ENCODE measurements at regions not wholly inside any gene's neighbourhood (a gene's known extent, or its start where the extent isn't known, plus 50 kb on each side); places are given as distances from the start of the nearest gene placed in this dataset.
"Not testable (repeated sequence)": the region's sequence is repeated elsewhere in the genome, so short reads cannot be mapped to it uniquely, and the experiment has no call there.

GRCh38 chr4:133544097-133544496 is 395.0 kb downstream of the PCDH10 start:
- no peak for TF ChIP-seq CTCF (IDR thresholded peaks at IDR 0.05; ENCODE audit: low read depth, low read length, missing control alignments)
- H3K4me3 ChIP-seq (ENCODE audit: low read depth, low read length) = no peak overlapping the region
- DNase-seq (ENCODE audit: low read depth) = no peak

GRCh38 chr4:133537780-133538281 is 388.7 kb downstream of the PCDH10 start:
- TF ChIP-seq CTCF (IDR thresholded peaks at IDR 0.05; ENCODE audit: low read depth, low read length, missing control alignments) = no peak
- H3K4me3 ChIP-seq (ENCODE audit: low read depth, low read length) = no peak overlapping the region
- no peak for DNase-seq (ENCODE audit: low read depth)

DNA sequence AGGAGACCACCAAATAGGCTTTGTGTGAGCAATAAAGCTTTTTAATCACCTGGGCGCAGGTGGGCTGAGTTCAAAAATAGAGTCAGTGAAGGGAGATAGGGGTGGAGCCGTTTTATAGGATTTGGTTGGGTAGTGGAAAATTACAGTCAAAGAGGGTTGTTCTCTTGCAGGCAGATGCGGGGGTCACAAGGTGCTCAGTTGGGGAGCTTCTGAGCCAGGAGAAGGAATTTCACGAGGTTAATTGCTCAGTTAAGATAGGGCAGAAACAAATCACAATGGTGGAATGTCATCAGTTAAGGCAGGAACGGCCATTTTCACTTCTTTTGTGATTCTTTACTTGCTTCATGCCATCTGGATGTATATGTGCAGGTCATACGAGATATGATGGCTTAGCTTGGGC is 385.1 kb downstream of the PCDH10 start:
- H3K4me3 ChIP-seq (ENCODE audit: low read depth, low read length); DNase-seq (ENCODE audit: low read depth): not testable (repeated sequence)

DNA sequence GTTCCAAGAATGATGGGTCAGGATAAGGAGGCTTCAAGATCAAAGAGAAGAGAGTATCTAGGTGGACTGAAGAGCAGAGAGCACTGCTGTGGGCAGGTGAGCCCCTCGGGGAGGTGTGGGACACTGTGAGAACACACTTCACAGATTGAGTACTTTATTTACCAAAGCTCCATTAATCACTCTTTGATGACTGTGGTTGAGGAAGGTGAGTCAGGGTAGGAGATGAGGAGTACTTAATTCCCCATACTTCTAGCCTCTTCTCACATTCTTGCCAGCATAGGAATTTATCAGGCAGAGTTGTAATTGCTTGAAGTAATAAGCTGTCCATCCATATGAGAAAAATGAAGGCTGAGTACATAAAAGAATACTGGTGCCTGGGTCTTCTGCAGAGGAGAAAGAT is 375.3 kb downstream of the PCDH10 start:
- no peak overlapping the region for H3K4me3 ChIP-seq (ENCODE audit: low read depth, low read length)
- TF ChIP-seq CTCF (IDR thresholded peaks at IDR 0.05; ENCODE audit: low read depth, low read length, missing control alignments) = no peak
- no peak for DNase-seq (ENCODE audit: low read depth)

DNA sequence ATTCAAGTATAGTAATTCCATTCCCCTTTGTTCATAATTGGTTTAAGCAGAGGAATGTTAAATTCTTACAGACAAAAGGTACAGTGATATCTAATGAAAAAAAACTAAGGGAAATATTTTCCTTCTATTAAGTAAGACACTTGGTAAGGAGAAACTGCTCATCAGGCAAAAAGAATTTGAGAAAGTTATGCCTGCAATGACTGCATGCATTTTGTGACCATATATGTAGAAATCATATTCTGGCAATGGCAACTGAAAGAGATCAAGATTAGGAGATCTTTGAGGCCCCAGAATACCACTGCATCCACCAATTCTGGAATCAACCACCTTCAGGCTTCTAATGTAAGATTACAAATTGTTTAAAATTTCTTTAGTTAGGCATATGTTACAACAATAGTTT is 364.8 kb downstream of the PCDH10 start:
- TF ChIP-seq CTCF (IDR thresholded peaks at IDR 0.05; ENCODE audit: low read depth, low read length, missing control alignments) = no peak
- DNase-seq (ENCODE audit: low read depth) = no peak
- no peak overlapping the region for H3K4me3 ChIP-seq (ENCODE audit: low read depth, low read length)

- no peak for DNase-seq (ENCODE audit: low read depth)
- no peak for TF ChIP-seq CTCF (IDR thresholded peaks at IDR 0.05; ENCODE audit: low read depth, low read length, missing control alignments)
- H3K4me3 ChIP-seq (ENCODE audit: low read depth, low read length) = no peak overlapping the region
These were observed 349.1 kb downstream of the PCDH10 start for GRCh38 chr4:133498149-133498548.

GRCh38 chr4:133493776-133494175 is 344.7 kb downstream of the PCDH10 start:
- DNase-seq (ENCODE audit: low read depth) = no peak
- H3K4me3 ChIP-seq (ENCODE audit: low read depth, low read length) = no peak overlapping the region
- TF ChIP-seq CTCF (IDR thresholded peaks at IDR 0.05; ENCODE audit: low read depth, low read length, missing control alignments) = no peak
